Hepatocyte (in vitro differentiated cells): ENCODE measurements at regions not wholly inside any gene's neighbourhood (a gene's known extent, or its start where the extent isn't known, plus 50 kb on each side); places are given as distances from the start of the nearest gene placed in this dataset.

Source experiments
- EZH2 ChIP-seq: fragments of 200-600 bp; sonication (generic); IDR thresholded peaks from 2 replicates; pipeline ENCODE4 v1.6.1; 2016; ENCODE audit warnings: antibody characterized with exemption, mild to moderate bottlenecking, borderline replicate concordance
- TF ChIP-seq, protein P1 (sequence below): fragments of 200-600 bp; sonication (generic); IDR thresholded peaks from 2 replicates; pipeline ENCODE4 v1.5.1; 2016; ENCODE audit warnings: antibody characterized with exemption, mild to moderate bottlenecking; ENCODE audit not compliant: poor library complexity

DNA sequence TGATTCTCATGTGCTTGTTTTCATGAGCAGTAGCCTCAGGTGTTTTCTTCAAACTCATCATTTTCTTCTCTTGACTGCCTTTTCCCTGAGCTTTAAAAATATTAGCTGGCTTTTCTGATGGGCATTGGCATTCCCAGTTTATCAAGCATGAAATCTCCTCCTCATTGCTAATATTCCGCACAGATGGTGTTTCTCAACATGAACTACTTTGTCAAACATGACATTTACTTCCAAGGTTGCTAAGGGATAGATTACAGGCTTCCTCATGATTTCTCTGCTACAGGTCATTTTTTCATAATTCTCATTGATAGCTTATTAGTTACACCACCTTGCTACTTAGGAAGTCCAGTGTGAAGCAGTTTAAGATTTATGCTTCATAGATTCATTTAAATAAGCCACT lies 1116.9 kb upstream of the CNTNAP5 start:
- TF ChIP-seq, protein P1, sequence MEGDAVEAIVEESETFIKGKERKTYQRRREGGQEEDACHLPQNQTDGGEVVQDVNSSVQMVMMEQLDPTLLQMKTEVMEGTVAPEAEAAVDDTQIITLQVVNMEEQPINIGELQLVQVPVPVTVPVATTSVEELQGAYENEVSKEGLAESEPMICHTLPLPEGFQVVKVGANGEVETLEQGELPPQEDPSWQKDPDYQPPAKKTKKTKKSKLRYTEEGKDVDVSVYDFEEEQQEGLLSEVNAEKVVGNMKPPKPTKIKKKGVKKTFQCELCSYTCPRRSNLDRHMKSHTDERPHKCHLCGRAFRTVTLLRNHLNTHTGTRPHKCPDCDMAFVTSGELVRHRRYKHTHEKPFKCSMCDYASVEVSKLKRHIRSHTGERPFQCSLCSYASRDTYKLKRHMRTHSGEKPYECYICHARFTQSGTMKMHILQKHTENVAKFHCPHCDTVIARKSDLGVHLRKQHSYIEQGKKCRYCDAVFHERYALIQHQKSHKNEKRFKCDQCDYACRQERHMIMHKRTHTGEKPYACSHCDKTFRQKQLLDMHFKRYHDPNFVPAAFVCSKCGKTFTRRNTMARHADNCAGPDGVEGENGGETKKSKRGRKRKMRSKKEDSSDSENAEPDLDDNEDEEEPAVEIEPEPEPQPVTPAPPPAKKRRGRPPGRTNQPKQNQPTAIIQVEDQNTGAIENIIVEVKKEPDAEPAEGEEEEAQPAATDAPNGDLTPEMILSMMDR, result no peak
- no peak for TF ChIP-seq EZH2
